ENCODE measurements at regions not wholly inside any gene's neighbourhood (a gene's known extent, or its start where the extent isn't known, plus 50 kb on each side); places are given as distances from the start of the nearest gene placed in this dataset.

DNA sequence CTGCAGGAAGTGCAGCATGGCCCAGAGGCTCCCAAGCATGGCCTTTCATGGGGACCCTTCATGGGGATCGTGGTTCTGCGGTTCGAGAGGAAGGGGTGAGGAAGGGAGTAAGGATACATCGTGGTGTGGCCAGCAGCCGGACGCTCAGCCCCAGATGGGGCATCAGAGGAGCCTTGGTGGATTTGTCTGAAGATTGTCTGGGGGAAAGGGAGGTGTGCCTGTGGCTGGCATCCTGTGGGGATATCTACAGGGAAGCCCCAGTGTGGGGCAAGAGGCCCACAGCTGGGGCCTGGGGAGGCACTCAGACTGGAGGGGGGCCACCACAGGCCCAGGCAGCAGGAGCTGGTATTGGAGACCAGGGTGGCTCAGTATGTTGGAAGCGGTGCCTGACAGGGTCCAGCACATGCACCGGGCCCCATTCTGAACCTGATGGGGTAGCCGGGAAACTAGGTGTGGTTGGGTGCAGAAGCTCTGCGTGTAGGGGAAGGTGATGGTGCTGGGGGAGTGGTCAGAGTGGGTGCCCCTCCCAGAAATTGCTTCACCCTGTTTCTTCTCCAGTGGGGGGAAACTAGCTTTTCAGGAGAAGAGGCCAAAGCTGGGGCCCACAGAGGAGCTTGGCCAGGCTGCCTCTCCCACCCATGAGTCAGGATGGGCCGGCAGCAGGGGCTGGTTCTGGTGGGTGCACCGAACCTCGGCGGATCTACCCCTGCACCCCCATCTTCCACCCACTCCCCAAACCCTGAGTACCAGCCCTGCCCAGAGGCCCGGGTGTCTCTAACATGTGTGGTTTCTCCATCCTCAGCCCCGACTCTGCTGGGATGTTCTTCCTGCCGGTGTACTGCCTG, 274.4 kb upstream of the HDAC4 start:
- in situ Hi-C loops (cut with HindIII; ENCODE audit: low pct_unique_long_range_greater_than_20kb, low sequenced_read_pairs) = no loop called here
- no peak for DNase-seq (ENCODE audit: low read depth, low spot score)

DNA sequence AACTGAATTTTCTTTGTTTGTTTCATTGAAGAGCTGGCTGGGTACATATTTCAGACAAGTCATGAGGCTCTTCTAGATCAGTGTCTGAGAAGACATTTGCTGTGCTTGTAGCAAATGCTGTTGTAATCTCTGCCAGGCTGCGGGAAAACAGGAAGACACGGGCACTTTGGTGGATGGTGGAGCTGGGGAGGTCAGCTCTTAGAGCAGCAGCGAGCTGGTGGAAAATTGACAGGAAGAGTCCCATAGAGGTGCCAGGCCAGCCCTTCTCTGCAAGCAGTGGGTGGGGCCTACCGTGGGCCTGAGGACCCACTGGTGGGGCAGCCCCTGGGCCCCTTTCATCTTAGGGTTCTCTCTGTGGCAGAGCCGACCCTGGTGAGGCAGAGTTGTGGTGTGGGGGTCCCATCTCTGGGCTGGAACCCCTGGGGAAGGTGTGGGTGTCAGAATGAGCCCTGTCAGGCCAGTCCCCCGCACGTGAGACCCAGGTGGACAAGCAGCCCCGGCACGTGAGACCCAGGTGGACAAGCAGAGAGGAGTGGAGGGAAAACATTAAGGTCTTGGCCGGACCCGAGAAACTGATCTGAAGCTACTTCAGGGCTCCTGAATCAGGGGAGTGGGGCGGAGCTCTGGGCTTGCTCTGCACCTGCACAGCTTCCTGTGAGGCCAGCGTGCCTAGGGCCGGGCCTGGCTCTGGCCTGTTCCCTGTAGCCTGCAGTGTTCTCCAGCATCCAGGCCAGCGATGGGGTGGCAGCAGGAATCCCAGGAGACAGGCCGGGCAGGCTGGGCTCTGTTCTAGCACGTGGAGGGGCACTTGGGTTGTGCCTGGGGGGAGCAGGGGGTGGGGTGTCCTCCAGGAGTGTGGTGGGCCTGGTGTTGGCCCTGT, 273.5 kb upstream of the HDAC4 start:
- in situ Hi-C loops (cut with HindIII; ENCODE audit: low pct_unique_long_range_greater_than_20kb, low sequenced_read_pairs) = no loop called here
- DNase-seq (ENCODE audit: low read depth, low spot score) = no peak

DNA sequence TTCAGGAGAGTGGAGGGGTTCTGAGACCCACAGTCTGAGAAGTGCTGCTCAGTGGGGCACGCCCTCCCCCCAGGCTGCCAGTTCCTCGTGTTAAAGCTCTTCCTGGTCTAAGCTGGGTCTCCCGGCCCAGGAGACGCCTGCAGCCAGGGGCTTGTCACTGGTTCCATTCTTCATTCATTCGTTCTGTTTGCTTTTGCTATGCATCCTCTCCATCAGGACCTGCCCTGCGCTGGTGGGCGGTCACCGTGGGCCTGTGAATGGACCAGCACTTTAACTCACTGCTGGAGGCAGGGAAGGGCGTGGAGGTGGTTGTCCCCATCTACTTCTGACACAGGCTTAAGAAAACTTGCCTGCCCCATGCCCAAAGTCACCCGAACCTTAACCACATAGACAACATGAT, 272.8 kb upstream of the HDAC4 start:
- in situ Hi-C loops (cut with HindIII; ENCODE audit: low pct_unique_long_range_greater_than_20kb, low sequenced_read_pairs) = no loop called here
- no peak for DNase-seq (ENCODE audit: low read depth, low spot score)

DNA sequence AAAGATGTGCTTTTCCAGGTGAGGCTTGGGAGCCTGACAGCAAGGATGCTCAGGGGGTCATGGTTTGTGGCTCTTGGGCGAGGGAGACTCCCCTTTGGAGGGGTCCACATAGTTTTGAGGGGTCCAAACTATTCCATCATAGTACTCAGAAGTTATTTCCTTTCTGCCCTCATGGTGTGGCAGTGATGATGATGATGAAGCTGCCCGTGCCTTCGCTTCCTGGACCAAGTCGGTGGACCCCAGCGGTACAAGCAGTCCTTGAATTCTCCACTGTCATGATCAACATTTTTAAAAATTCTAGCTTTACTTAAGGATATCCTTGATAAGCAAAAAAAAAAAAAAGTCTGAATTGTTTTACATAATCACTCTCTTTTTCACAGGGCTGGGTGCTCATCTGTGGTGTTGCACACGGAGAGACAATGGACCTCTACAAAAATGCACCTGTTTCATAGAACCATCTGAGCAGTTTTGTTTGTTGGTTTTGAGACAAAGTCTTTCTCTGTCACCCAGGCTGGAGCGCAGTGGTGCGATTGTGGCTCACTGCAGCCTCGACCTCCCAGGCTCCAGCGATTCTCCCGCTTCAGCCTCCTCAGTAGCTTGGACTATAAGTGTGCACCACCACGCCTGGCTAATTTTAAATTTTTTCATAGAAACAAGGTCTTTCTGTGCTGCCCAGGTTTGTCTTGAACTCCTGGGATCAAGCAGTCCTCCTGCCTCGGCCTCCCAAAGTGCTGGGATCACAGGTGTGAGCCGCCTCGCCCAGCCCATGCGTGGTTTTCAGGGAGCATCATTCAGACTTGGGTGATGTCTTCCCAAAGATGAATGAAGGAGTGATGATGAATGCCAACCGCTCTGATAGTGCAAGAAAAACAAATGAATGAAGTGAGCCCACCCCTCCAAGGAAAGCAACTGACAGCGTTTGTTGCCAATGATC, 271.4 kb upstream of the HDAC4 start:
- in situ Hi-C loops (cut with HindIII; ENCODE audit: low pct_unique_long_range_greater_than_20kb, low sequenced_read_pairs) = no loop called here
- no peak for DNase-seq (ENCODE audit: low read depth, low spot score)

DNA sequence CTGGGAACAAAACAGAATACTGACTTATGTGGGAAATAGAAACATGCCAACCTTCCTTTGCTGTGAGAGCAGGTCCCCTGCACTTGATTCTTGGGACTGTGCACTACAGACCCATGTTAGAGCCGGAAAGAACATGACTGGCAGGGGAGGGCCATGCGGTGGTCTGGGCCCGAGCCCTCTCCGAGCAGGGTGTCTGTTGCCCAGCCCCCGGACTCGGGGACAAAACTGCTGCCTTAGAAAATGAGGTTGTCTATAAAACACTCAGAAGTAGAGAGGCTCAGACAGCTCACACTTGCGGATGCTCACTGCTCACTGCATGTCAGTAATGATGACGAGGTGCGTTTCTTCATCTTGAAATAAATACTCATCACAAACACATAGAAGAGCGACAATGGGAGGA, 270.7 kb upstream of the HDAC4 start:
- no peak for DNase-seq (ENCODE audit: low read depth, low spot score)
- in situ Hi-C loops (cut with HindIII; ENCODE audit: low pct_unique_long_range_greater_than_20kb, low sequenced_read_pairs) = no loop called here

DNA sequence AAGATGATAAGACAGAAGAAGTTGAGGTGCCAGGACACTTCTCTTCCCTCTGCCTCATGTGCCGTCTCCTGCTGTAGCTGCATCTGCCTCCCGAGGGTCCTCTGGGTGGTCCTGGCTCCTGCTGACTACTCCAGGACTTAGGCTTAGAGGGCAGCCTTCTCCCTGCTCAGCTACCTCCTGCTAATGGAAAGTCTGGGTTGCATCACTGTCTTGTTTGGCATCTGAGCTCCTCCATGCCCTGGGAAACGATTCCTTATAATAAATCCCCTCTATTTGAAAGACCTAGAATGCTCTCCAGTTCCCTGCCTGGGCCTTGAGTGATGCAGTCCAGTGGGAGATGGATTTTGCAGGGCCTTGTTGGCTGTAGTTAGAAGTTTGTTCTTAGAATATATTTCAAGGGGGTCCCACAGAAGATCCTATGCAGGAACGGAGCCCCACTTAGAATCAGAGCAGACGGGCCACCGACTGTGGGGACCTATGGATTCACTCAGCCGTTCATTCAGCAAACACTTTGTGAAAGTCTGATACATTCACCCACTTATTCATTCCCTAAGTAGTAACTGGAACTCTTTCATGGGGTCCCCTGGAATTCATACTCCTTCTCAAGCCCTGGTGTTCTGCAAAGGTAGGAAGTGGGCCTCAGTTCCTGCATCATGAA, 269.8 kb upstream of the HDAC4 start:
- no peak for DNase-seq (ENCODE audit: low read depth, low spot score)
- in situ Hi-C loops (cut with HindIII; ENCODE audit: low pct_unique_long_range_greater_than_20kb, low sequenced_read_pairs) = no loop called here

DNA sequence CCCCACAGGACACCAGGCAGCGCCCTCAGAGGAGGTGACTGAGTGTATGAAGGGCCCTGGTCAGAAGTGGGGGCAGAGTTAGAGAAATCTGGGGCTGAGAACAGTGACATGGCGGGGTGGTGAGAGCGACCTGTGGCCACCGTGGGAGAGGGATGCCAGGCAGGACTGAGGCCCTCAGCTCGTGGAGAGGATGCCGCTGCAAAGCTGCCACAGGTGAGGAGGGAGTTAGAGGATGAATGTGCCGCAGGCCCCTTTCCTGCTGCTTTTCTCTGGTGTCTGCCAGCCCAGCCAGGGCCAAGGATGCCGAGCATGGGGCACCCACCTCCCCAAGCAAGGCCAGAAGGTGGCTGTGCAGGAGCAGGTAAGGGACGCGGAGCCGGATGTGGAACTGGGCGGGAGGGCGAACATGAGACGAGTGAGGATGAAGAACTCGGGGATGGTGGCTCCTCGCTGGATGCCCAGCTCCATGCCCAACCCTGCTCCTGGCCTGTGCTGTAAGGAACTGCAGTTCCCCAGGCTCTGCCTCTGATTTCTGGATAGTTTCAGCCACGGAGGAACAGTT, 269.2 kb upstream of the HDAC4 start:
- DNase-seq (ENCODE audit: low read depth, low spot score) = no peak
- in situ Hi-C loops (cut with HindIII; ENCODE audit: low pct_unique_long_range_greater_than_20kb, low sequenced_read_pairs) = no loop called here

DNA sequence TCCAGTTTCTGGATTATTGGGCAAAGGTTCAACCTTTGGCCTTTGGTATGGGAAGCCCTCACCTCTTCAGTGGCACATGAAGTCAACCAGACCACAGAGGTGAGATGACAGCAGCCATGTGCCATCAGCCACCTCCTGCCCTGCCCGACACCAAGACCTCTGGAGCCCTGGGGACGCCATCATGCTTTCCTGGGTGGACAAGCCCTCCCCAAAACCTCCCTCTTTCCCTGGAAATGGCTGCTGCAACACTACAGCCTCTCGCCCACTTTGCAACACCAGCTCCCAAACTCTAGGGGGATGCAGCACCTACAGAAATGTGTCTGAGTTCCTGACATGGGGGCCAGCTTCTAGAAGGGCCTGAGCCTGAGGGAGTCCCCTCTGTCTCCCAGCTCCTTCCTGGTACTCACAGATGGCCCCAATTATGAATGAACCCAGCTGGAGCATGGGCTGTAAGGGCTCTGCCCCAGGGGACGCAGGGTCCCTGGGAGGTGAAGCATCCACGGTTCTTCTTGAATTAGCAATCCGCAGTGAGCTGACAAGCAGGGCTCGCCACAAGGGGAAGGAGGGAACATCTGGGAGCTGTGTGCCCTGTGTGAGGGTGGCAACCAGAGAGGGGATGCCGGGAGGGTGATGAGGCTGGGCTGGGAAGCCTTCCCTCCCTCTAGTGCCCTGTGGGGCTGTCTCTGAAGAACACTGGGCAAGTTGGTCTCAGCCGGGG, 268.5 kb upstream of the HDAC4 start:
- in situ Hi-C loops (cut with HindIII; ENCODE audit: low pct_unique_long_range_greater_than_20kb, low sequenced_read_pairs) = no loop called here
- DNase-seq (ENCODE audit: low read depth, low spot score) = no peak

DNA sequence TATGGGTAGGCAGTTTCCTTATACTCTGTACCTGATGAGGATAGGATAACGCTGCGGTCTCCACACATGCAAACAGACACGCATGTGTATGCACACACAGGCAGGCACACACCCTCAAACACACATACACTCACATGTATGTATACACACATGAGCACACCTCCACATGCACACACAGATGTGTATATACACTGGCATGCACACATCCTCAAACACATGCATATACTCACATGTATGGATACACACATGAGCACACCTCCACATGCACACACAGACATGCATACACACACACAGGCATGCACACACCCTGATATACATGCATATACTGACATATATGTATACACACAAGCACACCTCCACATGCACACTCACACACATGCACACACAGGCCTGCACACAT, 267.8 kb upstream of the HDAC4 start:
- no peak for DNase-seq (ENCODE audit: low read depth, low spot score)
- in situ Hi-C loops (cut with HindIII; ENCODE audit: low pct_unique_long_range_greater_than_20kb, low sequenced_read_pairs) = no loop called here

DNA sequence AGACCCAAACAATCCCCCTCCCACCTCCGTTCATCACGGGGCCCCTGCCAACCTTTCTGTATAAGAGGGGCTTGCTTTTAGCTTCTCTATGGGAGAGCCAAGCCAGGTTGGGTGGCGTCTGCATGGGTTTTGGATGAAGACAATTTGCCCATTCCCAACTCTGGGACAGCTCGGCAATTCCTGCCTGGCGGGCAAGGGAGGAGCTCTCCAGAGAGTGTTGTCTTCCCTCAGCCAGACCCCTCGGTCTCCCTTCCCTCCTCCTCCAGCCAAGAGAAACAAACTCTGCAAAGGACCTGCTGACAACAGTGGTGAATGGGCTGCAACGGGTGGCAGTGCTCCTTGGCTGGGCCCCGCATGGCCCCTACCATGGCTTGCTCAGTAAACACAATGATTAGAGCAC, 267.2 kb upstream of the HDAC4 start:
- in situ Hi-C loops (cut with HindIII; ENCODE audit: low pct_unique_long_range_greater_than_20kb, low sequenced_read_pairs) = no loop called here
- no peak for DNase-seq (ENCODE audit: low read depth, low spot score)

DNA sequence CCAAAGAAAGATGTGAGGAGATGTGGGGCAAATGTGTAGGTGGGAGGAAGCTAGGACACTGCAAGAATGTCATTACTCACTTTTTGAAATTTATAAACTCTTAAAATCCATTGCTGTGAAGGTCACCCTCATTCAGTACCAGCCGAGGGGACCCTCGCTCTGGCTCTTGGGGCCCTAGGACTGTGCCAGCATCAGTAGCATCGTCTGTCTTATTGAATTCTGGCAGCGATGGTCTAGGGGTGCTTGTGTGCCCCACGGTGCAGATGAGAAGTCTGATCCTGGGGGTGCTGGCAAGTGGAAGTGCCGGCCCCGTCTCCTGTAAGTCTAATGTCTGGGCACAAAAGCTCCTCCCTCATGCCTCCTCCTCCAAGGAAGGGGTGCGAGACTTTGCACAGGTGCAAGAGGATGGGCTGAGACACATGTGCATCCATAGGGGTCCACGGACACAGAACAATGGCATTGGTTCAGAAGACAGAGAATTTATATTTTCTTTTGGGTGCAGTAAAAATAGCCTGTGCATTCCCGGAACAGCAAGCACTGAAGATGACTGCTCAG, 266.7 kb upstream of the HDAC4 start:
- DNase-seq (ENCODE audit: low read depth, low spot score) = no peak
- in situ Hi-C loops (cut with HindIII; ENCODE audit: low pct_unique_long_range_greater_than_20kb, low sequenced_read_pairs) = no loop called here

DNA sequence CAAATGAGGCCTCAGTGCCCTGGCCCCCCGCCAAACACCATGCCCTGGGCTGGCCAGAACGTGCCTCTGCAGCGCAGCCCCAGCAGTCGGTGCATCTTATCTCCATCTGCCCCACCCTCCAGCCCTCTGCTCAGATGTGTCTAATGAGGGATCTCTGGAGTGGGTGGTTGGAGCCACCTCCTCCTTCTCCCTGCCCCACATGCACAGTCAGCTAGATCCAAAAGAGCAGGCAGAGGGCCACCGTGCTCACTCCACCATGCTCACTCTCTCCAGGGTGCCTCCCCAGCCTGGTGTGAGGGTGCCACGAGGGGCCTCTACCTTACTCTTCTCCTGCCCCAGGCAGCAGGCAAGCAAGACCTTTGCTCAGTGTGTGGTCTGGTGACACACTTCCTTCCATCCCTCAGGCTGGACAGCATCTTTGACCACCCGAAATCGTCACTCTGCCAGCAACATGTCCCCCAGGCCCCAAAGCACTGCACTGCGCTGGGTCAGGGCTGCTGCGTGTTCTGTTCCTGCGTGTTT, 266.1 kb upstream of the HDAC4 start:
- in situ Hi-C loops (cut with HindIII; ENCODE audit: low pct_unique_long_range_greater_than_20kb, low sequenced_read_pairs) = no loop called here
- DNase-seq (ENCODE audit: low read depth, low spot score) = no peak

DNA sequence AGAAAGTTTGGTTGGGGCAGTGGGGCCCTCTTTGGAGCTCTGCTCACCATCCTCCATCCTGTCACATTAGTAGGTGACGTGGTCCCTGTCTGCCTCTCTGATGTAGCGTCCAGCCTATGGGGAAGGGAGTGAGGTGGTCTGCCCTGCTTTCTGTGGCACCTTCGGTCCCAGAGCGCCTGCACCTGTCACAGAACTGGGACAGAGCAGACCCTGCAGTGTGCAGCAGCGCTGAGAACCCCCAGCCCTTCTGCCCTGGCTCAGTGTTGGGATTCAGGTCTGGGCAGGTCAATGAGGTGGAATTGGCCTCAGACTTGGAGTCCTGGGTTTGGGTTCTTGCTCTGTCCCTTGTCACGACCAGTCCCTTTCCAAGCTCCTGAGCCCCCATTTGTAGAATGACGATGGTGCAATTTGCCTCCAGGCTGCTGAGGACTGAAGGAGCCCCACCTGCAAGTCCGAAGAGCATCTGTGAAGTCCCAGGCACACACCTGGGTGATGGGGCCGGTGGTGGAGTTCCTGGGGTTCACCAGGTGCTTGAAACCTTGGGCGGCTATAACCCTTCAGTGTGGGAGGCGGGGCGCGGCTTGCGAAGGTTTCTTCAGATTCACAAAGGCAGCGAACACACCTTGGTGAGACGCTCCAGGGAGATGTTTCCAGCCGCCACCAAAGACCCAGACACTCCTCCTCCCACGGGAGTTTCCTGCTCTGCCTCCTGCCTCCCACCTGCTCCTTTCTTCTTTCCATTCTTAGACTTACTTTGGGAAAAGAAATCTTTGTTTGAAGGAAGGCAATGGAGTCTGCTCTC, 265.4 kb upstream of the HDAC4 start:
- no peak for DNase-seq (ENCODE audit: low read depth, low spot score)
- in situ Hi-C loops (cut with HindIII; ENCODE audit: low pct_unique_long_range_greater_than_20kb, low sequenced_read_pairs) = no loop called here

DNA sequence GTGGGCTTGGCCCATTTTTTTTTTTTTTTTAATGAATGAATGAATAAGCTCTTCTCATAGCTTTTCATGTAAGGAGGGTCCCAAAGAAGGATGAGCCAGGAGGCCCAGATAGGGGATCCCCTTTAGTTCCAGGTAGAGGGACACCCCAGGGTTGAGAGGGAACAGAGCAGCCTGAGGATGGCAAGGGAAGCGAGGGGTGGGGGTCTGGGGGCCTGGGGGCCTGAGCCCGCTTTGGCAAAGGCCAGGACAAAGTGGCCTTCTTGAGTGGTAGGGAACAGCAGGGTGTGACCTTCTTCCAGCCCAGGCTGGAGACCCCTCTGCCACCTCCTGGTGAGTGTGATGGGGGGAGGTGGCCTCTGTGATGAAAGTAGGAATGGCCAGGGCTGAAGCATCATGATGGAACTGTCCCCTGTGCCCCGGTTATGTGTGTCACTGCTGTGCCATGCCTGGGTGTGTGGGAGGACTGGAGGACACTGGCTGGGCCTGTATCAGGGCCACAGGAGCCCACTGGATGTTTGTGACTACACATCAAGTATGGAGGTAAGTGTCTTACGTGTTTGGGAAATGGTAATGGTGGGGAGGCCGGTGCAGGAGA, 263.5 kb upstream of the HDAC4 start:
- in situ Hi-C loops (cut with HindIII; ENCODE audit: low pct_unique_long_range_greater_than_20kb, low sequenced_read_pairs) = no loop called here

DNA sequence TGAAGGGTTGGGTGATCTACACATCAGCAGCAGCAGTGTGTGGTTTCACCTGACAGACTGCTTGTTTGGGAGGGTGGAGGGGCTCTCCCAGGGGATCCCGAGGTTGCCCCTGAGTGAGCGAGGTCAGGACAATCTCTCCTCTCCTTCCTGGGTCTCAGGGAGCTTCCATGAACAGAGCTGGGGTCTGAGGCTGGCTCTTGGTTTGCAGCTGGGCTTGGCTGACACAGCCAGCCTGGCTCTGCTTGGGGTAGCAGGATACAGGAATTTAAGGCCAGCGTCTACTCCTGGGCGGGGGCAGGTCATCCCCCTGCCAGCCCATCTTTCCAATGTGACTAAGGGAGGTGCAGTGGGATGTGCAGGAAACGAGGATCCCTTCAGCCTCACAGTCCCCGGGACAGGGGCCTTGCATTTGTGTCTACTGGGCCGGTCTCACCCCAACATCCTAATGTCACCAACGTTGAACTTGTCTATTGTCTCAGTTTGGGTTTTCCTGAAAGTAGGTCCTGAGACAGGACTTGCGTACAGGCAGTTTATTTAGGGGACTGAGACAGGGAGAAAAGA, 262.6 kb upstream of the HDAC4 start:
- in situ Hi-C loops (cut with HindIII; ENCODE audit: low pct_unique_long_range_greater_than_20kb, low sequenced_read_pairs) = no loop called here
- DNase-seq (ENCODE audit: low read depth, low spot score) = no peak

More for the DNA sequence above, 263.5 kb upstream of the HDAC4 start:
- no peak for DNase-seq (ENCODE audit: low read depth, low spot score)

Measured in SK-MEL-5 (cell line).